Heart left ventricle (tissue), 13 donors: ENCODE measurements at regions not wholly inside any gene's neighbourhood (a gene's known extent, or its start where the extent isn't known, plus 50 kb on each side); places are given as distances from the start of the nearest gene placed in this dataset.

Source experiments
- POLR2A ChIP-seq, 2 donors: fragments of 450-650 bp; IDR thresholded peaks; one replicate each; pipeline ENCODE4 v1.6.1; 2017; ENCODE audit warnings: antibody characterized with exemption in 2 of 2, mild to moderate bottlenecking in 2 of 2, moderate library complexity in 2 of 2
- TF ChIP-seq, protein P1 (sequence below), 12 donors: fragments of 200-600 bp; sonication (generic) in 4 of 12; IDR thresholded peaks; one replicate each; pipeline versions ENCODE4 v1.5.0 to v1.8.0; 2018 to 2022; ENCODE audit warnings: antibody characterized with exemption in 12 of 12, mild to moderate bottlenecking in 5 of 12
- donor health status: ischemic (EF 13 %, LVEDD 7.1; RV severe dilation, severe dysfunction).
- donor health status: DM: no; HTN: yes; CAD: no.
- donor health status: DM: no; HTN: no; CAD: no.
- donor health status: ischemic (EF 25% LVEDD 6.9; RV normal size, moderate dysfunction).
- donor health status: ischemic (EF 25% LVEDD 5.7; RV mildly dilated, moderate dysfunction).
- donor health status: ischemic (EF 35%, LVEDD 5.7; RV mildly dilated, moderate dysfunction).
- donor health status: nonischemic (EF 11% LVEDD 7.7; RV severe dilation, severe dysfunction).
- donor health status: DM: yes; HTN: yes; CAD: no.
- donor health status: PGD.
- donor health status: ischemic (EF 29% LVEDD 5.4; RV normal size, mild dysfunction).
- donor health status: nonischemic (EF 23%, LVEDD 6.1; RV moderate dilation, normal function).

- TF ChIP-seq, protein P1, sequence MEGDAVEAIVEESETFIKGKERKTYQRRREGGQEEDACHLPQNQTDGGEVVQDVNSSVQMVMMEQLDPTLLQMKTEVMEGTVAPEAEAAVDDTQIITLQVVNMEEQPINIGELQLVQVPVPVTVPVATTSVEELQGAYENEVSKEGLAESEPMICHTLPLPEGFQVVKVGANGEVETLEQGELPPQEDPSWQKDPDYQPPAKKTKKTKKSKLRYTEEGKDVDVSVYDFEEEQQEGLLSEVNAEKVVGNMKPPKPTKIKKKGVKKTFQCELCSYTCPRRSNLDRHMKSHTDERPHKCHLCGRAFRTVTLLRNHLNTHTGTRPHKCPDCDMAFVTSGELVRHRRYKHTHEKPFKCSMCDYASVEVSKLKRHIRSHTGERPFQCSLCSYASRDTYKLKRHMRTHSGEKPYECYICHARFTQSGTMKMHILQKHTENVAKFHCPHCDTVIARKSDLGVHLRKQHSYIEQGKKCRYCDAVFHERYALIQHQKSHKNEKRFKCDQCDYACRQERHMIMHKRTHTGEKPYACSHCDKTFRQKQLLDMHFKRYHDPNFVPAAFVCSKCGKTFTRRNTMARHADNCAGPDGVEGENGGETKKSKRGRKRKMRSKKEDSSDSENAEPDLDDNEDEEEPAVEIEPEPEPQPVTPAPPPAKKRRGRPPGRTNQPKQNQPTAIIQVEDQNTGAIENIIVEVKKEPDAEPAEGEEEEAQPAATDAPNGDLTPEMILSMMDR (IDR thresholded peaks at IDR 0.05): no peak
- no peak for TF ChIP-seq POLR2A (IDR thresholded peaks at IDR 0.05)
These were observed 96.6 kb upstream of the ADRA2C start for GRCh38 chr4:3669553-3669949.
